K562 (cell line): ENCODE measurements at regions not wholly inside any gene's neighbourhood (a gene's known extent, or its start where the extent isn't known, plus 50 kb on each side); places are given as distances from the start of the nearest gene placed in this dataset.

ENCODE experiments used
- EP300 ChIP-seq: IDR thresholded peaks from 2 replicates; pipeline ENCODE4 v1.6.1; 2012; ENCODE audit warnings: low read length, improper control_type of control experiment
- EZH2 ChIP-seq: IDR thresholded peaks from 2 replicates; pipeline ENCODE4 v1.6.1; 2012; ENCODE audit warnings: low read depth, mild to moderate bottlenecking, inconsistent platforms, low read length, borderline replicate concordance
- GABPA ChIP-seq: fragments of 200-800 bp; sonication (Bioruptor generic); conservative IDR thresholded peaks from 2 replicates; pipeline ENCODE4 v1.6.1; 2016; ENCODE audit warnings: low read depth, missing genetic modification characterization, missing compliant biosample characterization
- ZKSCAN1 ChIP-seq: fragments of 150-350 bp; IDR thresholded peaks from 2 replicates; pipeline ENCODE4 v1.6.1; 2016; ENCODE audit warnings: low read depth, low read length
- TF ChIP-seq, protein P1 (sequence below): sonication (generic); formaldehyde crosslinking; IDR thresholded peaks from 2 replicates; pipeline ENCODE4 v1.9.0; 2022; ENCODE audit warnings: mild to moderate bottlenecking, missing genetic modification reagents
- TF ChIP-seq, protein P2 (sequence below), 3 experiments: IDR thresholded peaks in 2 of 3; conservative IDR thresholded peaks in 1 of 3; 2 replicates each; pipeline ENCODE4 v1.5.1; 2011 to 2012; ENCODE audit warnings: low read length in 3 of 3, mild to moderate bottlenecking in 3 of 3, control low read depth in 2 of 3, improper control_type of control experiment in 1 of 3, inconsistent platforms in 1 of 3, low read depth in 1 of 3, mixed read lengths in 1 of 3, moderate library complexity in 1 of 3; ENCODE audit not compliant: insufficient read depth in 2 of 3
- TF ChIP-seq, protein P3 (sequence below): fragments of 250-450 bp; sonication (Bioruptor Pico); IDR thresholded peaks from 2 replicates; pipeline ENCODE4 v1.5.0; 2020; ENCODE audit warnings: mild to moderate bottlenecking, borderline replicate concordance
- TF ChIP-seq, protein P4 (sequence below): fragments of 200-800 bp; sonication (Bioruptor generic); IDR thresholded peaks from 2 replicates; pipeline ENCODE4 v1.6.1; 2016; ENCODE audit warnings: missing genetic modification characterization, missing compliant biosample characterization
- TF ChIP-seq, protein P5 (sequence below): sonication (generic); formaldehyde crosslinking; IDR thresholded peaks from 2 replicates; pipeline ENCODE4 v1.8.1; 2023; ENCODE audit warnings: mild to moderate bottlenecking, missing genetic modification reagents
- TF ChIP-seq, protein P6 (sequence below): IDR thresholded peaks from 2 replicates; pipeline ENCODE4 v1.6.1; 2016; ENCODE audit warnings: missing genetic modification characterization, missing compliant biosample characterization

DNA sequence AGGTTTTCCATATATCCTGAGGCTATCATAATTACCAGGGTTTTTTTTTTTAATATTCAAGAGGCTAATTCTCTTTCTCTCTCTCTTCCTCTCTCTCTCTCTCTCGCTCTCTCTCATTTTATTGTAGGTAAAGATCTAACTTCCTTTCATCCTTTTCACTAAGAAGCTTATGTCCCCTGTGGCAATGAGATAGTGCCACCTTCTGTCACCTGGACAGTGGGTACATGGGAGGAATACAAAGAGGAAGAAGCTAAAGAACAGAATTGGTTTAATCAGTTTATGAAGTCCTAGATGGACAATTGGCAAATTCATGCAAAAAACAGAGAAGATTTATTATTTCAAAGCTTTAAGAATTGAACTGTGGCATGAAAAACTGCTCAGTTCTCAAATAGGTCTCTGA lies 1582.3 kb upstream of the TMEFF2 start:
- TF ChIP-seq, protein P1, sequence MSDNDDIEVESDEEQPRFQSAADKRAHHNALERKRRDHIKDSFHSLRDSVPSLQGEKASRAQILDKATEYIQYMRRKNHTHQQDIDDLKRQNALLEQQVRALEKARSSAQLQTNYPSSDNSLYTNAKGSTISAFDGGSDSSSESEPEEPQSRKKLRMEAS (CRISPR knock-in tag), result no peak
- TF ChIP-seq, protein P2, sequence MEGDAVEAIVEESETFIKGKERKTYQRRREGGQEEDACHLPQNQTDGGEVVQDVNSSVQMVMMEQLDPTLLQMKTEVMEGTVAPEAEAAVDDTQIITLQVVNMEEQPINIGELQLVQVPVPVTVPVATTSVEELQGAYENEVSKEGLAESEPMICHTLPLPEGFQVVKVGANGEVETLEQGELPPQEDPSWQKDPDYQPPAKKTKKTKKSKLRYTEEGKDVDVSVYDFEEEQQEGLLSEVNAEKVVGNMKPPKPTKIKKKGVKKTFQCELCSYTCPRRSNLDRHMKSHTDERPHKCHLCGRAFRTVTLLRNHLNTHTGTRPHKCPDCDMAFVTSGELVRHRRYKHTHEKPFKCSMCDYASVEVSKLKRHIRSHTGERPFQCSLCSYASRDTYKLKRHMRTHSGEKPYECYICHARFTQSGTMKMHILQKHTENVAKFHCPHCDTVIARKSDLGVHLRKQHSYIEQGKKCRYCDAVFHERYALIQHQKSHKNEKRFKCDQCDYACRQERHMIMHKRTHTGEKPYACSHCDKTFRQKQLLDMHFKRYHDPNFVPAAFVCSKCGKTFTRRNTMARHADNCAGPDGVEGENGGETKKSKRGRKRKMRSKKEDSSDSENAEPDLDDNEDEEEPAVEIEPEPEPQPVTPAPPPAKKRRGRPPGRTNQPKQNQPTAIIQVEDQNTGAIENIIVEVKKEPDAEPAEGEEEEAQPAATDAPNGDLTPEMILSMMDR (IDR thresholded peaks at IDR 0.05 in 2 of 3, conservative IDR thresholded peaks at IDR 0.05 in 1 of 3; ENCODE audit: insufficient read depth in 2 of 3, low read depth in 1 of 3, low read length in 3 of 3), result no peak
- TF ChIP-seq ZKSCAN1 (no peak), GABPA (tag) (no peak), EP300 (no peak), EZH2 (no peak)
- TF ChIP-seq, protein P3, sequence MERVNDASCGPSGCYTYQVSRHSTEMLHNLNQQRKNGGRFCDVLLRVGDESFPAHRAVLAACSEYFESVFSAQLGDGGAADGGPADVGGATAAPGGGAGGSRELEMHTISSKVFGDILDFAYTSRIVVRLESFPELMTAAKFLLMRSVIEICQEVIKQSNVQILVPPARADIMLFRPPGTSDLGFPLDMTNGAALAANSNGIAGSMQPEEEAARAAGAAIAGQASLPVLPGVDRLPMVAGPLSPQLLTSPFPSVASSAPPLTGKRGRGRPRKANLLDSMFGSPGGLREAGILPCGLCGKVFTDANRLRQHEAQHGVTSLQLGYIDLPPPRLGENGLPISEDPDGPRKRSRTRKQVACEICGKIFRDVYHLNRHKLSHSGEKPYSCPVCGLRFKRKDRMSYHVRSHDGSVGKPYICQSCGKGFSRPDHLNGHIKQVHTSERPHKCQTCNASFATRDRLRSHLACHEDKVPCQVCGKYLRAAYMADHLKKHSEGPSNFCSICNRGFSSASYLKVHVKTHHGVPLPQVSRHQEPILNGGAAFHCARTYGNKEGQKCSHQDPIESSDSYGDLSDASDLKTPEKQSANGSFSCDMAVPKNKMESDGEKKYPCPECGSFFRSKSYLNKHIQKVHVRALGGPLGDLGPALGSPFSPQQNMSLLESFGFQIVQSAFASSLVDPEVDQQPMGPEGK (CRISPR knock-in tag), result no peak
- TF ChIP-seq, protein P4, sequence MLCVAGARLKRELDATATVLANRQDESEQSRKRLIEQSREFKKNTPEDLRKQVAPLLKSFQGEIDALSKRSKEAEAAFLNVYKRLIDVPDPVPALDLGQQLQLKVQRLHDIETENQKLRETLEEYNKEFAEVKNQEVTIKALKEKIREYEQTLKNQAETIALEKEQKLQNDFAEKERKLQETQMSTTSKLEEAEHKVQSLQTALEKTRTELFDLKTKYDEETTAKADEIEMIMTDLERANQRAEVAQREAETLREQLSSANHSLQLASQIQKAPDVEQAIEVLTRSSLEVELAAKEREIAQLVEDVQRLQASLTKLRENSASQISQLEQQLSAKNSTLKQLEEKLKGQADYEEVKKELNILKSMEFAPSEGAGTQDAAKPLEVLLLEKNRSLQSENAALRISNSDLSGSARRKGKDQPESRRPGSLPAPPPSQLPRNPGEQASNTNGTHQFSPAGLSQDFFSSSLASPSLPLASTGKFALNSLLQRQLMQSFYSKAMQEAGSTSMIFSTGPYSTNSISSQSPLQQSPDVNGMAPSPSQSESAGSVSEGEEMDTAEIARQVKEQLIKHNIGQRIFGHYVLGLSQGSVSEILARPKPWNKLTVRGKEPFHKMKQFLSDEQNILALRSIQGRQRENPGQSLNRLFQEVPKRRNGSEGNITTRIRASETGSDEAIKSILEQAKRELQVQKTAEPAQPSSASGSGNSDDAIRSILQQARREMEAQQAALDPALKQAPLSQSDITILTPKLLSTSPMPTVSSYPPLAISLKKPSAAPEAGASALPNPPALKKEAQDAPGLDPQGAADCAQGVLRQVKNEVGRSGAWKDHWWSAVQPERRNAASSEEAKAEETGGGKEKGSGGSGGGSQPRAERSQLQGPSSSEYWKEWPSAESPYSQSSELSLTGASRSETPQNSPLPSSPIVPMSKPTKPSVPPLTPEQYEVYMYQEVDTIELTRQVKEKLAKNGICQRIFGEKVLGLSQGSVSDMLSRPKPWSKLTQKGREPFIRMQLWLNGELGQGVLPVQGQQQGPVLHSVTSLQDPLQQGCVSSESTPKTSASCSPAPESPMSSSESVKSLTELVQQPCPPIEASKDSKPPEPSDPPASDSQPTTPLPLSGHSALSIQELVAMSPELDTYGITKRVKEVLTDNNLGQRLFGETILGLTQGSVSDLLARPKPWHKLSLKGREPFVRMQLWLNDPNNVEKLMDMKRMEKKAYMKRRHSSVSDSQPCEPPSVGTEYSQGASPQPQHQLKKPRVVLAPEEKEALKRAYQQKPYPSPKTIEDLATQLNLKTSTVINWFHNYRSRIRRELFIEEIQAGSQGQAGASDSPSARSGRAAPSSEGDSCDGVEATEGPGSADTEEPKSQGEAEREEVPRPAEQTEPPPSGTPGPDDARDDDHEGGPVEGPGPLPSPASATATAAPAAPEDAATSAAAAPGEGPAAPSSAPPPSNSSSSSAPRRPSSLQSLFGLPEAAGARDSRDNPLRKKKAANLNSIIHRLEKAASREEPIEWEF (CRISPR knock-in tag), result no peak
- TF ChIP-seq, protein P5, sequence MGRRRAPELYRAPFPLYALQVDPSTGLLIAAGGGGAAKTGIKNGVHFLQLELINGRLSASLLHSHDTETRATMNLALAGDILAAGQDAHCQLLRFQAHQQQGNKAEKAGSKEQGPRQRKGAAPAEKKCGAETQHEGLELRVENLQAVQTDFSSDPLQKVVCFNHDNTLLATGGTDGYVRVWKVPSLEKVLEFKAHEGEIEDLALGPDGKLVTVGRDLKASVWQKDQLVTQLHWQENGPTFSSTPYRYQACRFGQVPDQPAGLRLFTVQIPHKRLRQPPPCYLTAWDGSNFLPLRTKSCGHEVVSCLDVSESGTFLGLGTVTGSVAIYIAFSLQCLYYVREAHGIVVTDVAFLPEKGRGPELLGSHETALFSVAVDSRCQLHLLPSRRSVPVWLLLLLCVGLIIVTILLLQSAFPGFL (CRISPR knock-in tag), result no peak
- TF ChIP-seq, protein P6, sequence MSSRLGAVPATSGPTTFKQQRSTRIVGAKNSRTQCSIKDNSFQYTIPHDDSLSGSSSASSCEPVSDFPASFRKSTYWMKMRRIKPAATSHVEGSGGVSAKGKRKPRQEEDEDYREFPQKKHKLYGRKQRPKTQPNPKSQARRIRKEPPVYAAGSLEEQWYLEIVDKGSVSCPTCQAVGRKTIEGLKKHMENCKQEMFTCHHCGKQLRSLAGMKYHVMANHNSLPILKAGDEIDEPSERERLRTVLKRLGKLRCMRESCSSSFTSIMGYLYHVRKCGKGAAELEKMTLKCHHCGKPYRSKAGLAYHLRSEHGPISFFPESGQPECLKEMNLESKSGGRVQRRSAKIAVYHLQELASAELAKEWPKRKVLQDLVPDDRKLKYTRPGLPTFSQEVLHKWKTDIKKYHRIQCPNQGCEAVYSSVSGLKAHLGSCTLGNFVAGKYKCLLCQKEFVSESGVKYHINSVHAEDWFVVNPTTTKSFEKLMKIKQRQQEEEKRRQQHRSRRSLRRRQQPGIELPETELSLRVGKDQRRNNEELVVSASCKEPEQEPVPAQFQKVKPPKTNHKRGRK (tag), result no peak
